ENCODE measurements at regions not wholly inside any gene's neighbourhood (a gene's known extent, or its start where the extent isn't known, plus 50 kb on each side); places are given as distances from the start of the nearest gene placed in this dataset.

DNA sequence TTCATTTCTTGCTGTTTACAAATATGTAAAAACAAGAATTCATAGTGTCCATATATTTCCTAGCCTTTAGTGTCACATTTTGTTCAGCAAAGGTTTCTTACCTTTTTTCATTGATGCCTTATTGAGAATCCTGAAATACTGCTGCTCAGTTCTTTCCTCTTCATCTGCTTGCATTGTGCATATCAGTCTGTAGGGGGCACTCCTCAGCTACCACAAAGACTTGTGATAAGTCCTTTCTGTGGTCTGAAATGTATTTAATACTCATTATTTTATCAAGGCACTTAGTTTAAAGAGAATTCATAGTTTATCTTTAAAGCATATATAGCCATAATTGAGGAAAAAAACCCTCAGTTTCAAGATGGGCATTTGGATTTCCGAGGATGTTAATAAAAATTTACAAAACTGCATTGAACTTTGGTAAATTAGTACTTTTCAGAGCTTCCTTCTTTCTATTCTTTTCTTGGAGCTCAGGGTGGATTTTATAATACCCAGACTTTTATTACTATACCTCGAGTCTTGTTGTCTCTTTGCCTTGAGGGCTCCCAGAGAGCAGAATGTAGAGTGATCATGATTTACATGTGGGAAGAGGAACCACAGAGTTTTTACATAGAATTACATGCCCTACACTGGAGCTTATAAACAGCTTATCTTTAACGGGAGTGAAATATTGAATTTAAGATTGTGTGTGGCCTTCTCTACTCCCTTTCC lies 570.1 kb downstream of the PLCL1 start:
- Histone ChIP-seq H3K9me3 (ENCODE audit: control insufficient read depth, insufficient read depth, low read length) (no peaks in the 10 kb centered on the region), H3K27me3 (ENCODE audit: control insufficient read depth, insufficient read depth, low read length) (no peaks in the 10 kb centered on the region), H3K4me1 (ENCODE audit: control insufficient read depth, insufficient read depth, low read length) (no peaks in the 10 kb centered on the region), H3K36me3 (ENCODE audit: control insufficient read depth, insufficient read depth, low read length) (no peaks in the 10 kb centered on the region), H3K4me3 (ENCODE audit: low read depth, low read length) (no peak overlapping the region), H3K27ac (ENCODE audit: low read depth, low read length) (no peak overlapping the region)
- peak in 5 of 6 donors; percentile 46 to 92 (median 63) for DNase-seq (ENCODE audit: low read depth in 4 of 6, low spot score in 6 of 6)
- no CpG with 5 or more reads among the region's 3 CpGs for WGBS (ENCODE audit: insufficient coverage)

DNA sequence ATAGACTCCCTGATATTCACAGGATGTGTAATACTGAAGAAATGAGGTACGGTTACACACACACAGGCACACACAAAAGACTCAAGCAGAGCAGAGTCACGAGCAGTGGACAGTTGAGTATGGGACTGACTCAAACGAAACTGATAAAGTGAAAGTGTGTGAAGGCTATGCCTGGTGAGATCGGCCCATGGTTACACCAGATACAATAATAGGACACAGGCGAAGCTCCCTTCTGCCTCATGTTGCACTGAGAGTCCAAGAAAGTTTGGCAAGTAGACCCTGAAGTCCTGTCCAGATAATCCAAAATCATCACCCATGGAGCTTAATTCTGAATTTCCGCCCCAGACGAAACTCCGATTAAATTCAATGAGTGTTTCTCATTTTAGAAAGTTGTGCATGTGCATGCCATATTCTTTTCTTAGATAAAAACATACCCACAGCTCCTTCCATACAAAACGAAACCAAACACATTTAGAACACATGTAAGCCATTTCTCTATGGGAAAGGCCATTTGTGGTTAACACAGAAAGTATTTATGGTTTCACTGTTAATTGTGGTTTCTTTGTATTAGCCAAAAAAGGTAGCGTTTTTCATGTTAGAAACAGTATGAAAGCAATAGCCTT lies 567.6 kb downstream of the PLCL1 start:
- DNase-seq (ENCODE audit: low read depth in 4 of 6, low spot score in 6 of 6), result peak in 1 of 6 donors; percentile 65

DNA sequence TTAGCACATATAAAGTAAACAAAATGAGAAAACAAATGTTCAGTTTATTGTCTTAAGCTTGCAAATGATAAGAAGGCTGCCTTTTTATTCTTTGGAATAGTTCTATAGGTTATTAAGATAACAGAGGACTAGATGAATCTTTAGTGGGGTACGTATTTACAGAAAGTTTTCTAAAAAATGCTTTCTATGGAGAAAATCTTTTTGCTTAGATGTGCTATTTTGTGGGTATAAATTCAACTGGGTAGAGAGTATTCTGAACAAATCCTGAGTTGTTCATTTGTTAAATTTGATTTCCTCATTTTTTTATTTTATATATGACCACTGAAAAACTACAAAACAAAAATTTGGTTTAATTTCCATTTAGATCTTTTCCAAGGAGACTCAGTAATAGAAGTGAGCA lies 566.9 kb downstream of the PLCL1 start:
- H3K4me3 ChIP-seq (ENCODE audit: low read depth, low read length), result no peak overlapping the region
- H3K36me3 ChIP-seq (ENCODE audit: control insufficient read depth, insufficient read depth, low read length), result no peaks in the 10 kb centered on the region
- H3K27ac ChIP-seq (ENCODE audit: low read depth, low read length), result no peak overlapping the region
- WGBS (ENCODE audit: insufficient coverage), result no CpG with 5 or more reads among the region's 1 CpG
- no peaks in the 10 kb centered on the region for H3K4me1 ChIP-seq (ENCODE audit: control insufficient read depth, insufficient read depth, low read length)
- H3K9me3 ChIP-seq (ENCODE audit: control insufficient read depth, insufficient read depth, low read length), result no peaks in the 10 kb centered on the region
- DNase-seq (ENCODE audit: low read depth in 4 of 6, low spot score in 6 of 6), result no peak
- no peaks in the 10 kb centered on the region for H3K27me3 ChIP-seq (ENCODE audit: control insufficient read depth, insufficient read depth, low read length)

More for the DNA sequence above, 567.6 kb downstream of the PLCL1 start:
- Histone ChIP-seq H3K27me3 (ENCODE audit: control insufficient read depth, insufficient read depth, low read length) (no peaks in the 10 kb centered on the region), H3K36me3 (ENCODE audit: control insufficient read depth, insufficient read depth, low read length) (no peaks in the 10 kb centered on the region), H3K9me3 (ENCODE audit: control insufficient read depth, insufficient read depth, low read length) (no peaks in the 10 kb centered on the region), H3K4me3 (ENCODE audit: low read depth, low read length) (no peak overlapping the region), H3K4me1 (ENCODE audit: control insufficient read depth, insufficient read depth, low read length) (no peaks in the 10 kb centered on the region), H3K27ac (ENCODE audit: low read depth, low read length) (no peak overlapping the region)
- 82% methylated on average over 3 of the region's 10 CpGs for WGBS (ENCODE audit: insufficient coverage)

DNA sequence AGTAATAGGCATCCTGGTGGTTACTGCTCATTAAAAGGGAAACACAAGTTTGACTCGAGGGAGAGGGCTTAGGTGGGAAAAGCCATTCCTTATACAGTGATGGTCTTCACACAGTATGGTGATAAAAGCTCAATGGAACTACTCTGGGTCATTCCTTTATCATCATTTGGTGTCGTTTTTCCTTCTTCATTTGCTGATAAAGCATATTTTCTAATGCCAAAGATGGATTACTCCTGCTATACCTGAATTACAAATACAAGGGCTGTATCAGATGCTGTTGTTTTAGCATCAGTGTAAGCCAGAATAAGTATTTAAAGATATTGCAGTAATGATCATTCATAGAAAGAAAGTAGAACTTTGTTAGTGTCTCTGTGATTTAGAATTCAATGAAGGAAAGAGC lies 563.7 kb downstream of the PLCL1 start:
- H3K4me3 ChIP-seq (ENCODE audit: low read depth, low read length), result no peak overlapping the region
- no CpG with 5 or more reads among the region's 2 CpGs for WGBS (ENCODE audit: insufficient coverage)
- no peaks in the 10 kb centered on the region for H3K27me3 ChIP-seq (ENCODE audit: control insufficient read depth, insufficient read depth, low read length)

DNA sequence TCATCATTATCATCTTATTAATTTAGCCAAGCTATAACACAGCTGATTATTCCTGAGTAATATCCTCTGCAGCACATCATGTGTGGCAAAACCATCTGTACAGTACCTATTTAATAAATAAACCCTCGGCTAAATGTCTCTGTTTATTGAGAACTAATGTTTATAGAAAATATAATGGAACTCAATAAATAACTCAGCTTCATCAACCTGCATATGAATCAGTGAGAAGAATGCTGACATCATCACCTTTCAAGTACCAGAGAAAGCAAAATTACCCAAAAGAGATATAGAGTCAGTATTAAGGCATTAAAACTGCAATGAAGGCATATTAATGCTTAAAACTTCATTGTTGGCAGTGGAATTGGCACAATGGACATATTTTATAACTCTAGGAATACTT lies 558.3 kb downstream of the PLCL1 start:
- Histone ChIP-seq H3K4me3 (ENCODE audit: low read depth, low read length) (no peak overlapping the region), H3K27ac (ENCODE audit: low read depth, low read length) (no peak overlapping the region), H3K36me3 (ENCODE audit: control insufficient read depth, insufficient read depth, low read length) (no peaks in the 10 kb centered on the region), H3K27me3 (ENCODE audit: control insufficient read depth, insufficient read depth, low read length) (no peaks in the 10 kb centered on the region), H3K9me3 (ENCODE audit: control insufficient read depth, insufficient read depth, low read length) (no peaks in the 10 kb centered on the region), H3K4me1 (ENCODE audit: control insufficient read depth, insufficient read depth, low read length) (no peaks in the 10 kb centered on the region)
- peak in 1 of 6 donors; percentile 71 for DNase-seq (ENCODE audit: low read depth in 4 of 6, low spot score in 6 of 6)
- no CpG with 5 or more reads among the region's 1 CpG for WGBS (ENCODE audit: insufficient coverage)

More for the DNA sequence above, 563.7 kb downstream of the PLCL1 start:
- Histone ChIP-seq H3K4me1 (ENCODE audit: control insufficient read depth, insufficient read depth, low read length) (no peaks in the 10 kb centered on the region), H3K36me3 (ENCODE audit: control insufficient read depth, insufficient read depth, low read length) (no peaks in the 10 kb centered on the region), H3K27ac (ENCODE audit: low read depth, low read length) (no peak overlapping the region), H3K9me3 (ENCODE audit: control insufficient read depth, insufficient read depth, low read length) (no peaks in the 10 kb centered on the region)
- no peak for DNase-seq (ENCODE audit: low read depth in 4 of 6, low spot score in 6 of 6)

DNA sequence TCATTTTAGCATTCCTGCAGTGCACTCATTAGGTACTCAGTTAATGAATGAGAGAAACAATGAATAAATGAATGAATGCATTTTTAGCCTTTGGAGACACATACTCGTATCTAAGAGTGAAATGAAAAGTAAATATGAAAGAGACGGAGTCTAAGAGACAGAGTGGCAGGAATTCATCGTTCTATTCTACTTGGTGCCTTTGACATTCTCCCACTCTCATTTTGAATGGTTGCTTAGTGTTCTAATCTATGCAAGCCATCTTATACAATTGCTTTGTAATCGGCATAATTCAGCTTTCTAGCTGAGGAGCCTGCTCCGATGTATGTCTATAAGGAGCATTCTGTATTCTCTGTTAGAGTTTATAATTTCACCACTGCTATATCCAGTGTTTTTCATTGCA lies 554.9 kb downstream of the PLCL1 start:
- WGBS (ENCODE audit: insufficient coverage), result no CpG with 5 or more reads among the region's 5 CpGs
- H3K36me3 ChIP-seq (ENCODE audit: control insufficient read depth, insufficient read depth, low read length), result no peaks in the 10 kb centered on the region
- no peak for DNase-seq (ENCODE audit: low read depth in 4 of 6, low spot score in 6 of 6)

DNA sequence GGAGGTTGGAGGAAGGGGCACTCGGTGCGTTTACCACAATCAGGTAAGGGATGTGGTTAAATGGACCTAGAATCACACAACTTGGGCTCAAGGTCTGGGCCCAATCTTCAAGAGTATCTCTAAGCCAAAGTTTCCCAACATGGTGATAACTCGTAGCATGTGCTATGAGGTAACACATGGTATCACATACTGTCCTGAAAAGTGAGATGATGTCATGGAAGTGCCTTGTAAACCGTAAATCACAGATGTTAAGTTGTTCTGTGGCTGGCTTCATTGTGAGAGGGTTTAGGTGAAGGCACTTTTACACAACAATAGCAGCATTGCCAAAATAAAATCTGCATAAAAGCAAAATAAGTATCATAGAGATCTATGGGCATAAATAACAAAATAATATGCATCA lies 551.8 kb downstream of the PLCL1 start:
- Histone ChIP-seq H3K36me3 (ENCODE audit: control insufficient read depth, insufficient read depth, low read length) (no peaks in the 10 kb centered on the region), H3K27ac (ENCODE audit: low read depth, low read length) (no peak overlapping the region), H3K4me3 (ENCODE audit: low read depth, low read length) (no peak overlapping the region), H3K4me1 (ENCODE audit: control insufficient read depth, insufficient read depth, low read length) (no peaks in the 10 kb centered on the region), H3K27me3 (ENCODE audit: control insufficient read depth, insufficient read depth, low read length) (no peaks in the 10 kb centered on the region), H3K9me3 (ENCODE audit: control insufficient read depth, insufficient read depth, low read length) (no peaks in the 10 kb centered on the region)
- DNase-seq (ENCODE audit: low read depth in 4 of 6, low spot score in 6 of 6), result no peak
- WGBS (ENCODE audit: insufficient coverage), result no CpG with 5 or more reads among the region's 4 CpGs

More for the DNA sequence above, 554.9 kb downstream of the PLCL1 start:
- H3K27me3 ChIP-seq (ENCODE audit: control insufficient read depth, insufficient read depth, low read length), result no peaks in the 10 kb centered on the region
- H3K9me3 ChIP-seq (ENCODE audit: control insufficient read depth, insufficient read depth, low read length), result no peaks in the 10 kb centered on the region
- no peaks in the 10 kb centered on the region for H3K4me1 ChIP-seq (ENCODE audit: control insufficient read depth, insufficient read depth, low read length)
- no peak overlapping the region for H3K27ac ChIP-seq (ENCODE audit: low read depth, low read length)
- H3K4me3 ChIP-seq (ENCODE audit: low read depth, low read length), result no peak overlapping the region

DNA sequence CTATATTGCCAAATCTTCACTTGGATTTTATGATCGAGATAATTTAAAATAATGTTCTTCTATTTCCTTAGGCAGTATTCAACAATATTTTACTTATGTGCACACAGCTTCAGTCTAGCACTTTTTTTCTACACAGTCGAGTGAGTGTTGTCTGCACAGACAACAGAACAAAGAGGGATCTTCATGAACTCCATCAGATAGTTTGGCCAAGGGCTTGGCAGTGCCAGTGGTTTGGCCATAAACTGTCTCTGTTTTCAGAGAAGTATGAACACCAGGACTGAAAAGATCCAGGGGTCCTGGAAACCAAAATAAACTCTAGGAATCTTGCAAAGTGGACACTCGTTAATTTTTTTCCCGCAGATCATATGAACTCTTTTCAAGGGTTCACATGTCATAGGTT lies 547.3 kb downstream of the PLCL1 start:
- no peaks in the 10 kb centered on the region for H3K4me1 ChIP-seq (ENCODE audit: control insufficient read depth, insufficient read depth, low read length)
- no peaks in the 10 kb centered on the region for H3K9me3 ChIP-seq (ENCODE audit: control insufficient read depth, insufficient read depth, low read length)
- no peak for DNase-seq (ENCODE audit: low read depth in 4 of 6, low spot score in 6 of 6)
- H3K27ac ChIP-seq (ENCODE audit: low read depth, low read length), result no peak overlapping the region
- no peaks in the 10 kb centered on the region for H3K27me3 ChIP-seq (ENCODE audit: control insufficient read depth, insufficient read depth, low read length)
- 25% methylated on average over 1 of the region's 4 CpGs for WGBS (ENCODE audit: insufficient coverage)
- H3K36me3 ChIP-seq (ENCODE audit: control insufficient read depth, insufficient read depth, low read length), result no peaks in the 10 kb centered on the region
- no peak overlapping the region for H3K4me3 ChIP-seq (ENCODE audit: low read depth, low read length)

DNA sequence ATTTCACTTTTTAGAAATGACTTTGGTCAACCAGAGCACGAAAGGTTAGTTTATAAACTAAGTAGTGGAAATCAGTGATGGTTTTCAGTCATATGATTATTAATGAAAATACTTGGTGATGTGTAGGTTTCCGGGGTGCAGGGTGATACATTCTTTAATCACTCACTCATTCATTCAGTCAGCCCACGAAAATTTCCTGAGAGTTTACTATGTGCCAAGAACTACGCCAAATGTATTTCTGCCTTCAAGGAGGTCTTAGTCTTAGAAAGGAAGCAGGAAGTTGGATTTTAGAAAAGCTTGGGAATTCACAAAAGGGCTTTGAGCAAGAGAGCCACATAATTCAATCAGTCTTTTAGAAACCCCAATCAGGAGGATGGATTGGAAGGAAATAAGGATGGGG lies 543.6 kb downstream of the PLCL1 start:
- no peaks in the 10 kb centered on the region for H3K9me3 ChIP-seq (ENCODE audit: control insufficient read depth, insufficient read depth, low read length)
- DNase-seq (ENCODE audit: low read depth in 4 of 6, low spot score in 6 of 6), result no peak

DNA sequence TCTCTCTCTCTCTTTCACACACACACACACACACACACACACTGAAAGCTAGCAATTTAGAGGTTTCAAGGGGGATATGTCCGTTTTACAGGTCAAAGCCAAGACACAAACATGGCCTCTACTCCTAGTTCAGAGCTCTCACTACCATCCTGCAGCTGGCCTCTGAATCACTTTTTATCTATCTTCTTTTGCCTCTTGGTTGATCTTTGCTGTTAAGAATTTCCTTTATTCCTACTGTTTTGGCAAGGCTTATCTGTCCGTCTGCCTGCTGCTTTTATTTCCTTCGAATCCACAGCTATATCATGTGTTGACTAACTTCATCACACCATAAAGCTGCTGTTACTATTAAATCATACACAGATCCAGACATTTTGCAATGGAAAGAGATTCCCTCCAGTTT lies 543.0 kb downstream of the PLCL1 start:
- 79% methylated on average over 2 of the region's 3 CpGs for WGBS (ENCODE audit: insufficient coverage)
- Histone ChIP-seq H3K9me3 (ENCODE audit: control insufficient read depth, insufficient read depth, low read length) (no peaks in the 10 kb centered on the region), H3K4me1 (ENCODE audit: control insufficient read depth, insufficient read depth, low read length) (no peaks in the 10 kb centered on the region), H3K36me3 (ENCODE audit: control insufficient read depth, insufficient read depth, low read length) (no peaks in the 10 kb centered on the region), H3K27me3 (ENCODE audit: control insufficient read depth, insufficient read depth, low read length) (no peaks in the 10 kb centered on the region), H3K4me3 (ENCODE audit: low read depth, low read length) (no peak overlapping the region), H3K27ac (ENCODE audit: low read depth, low read length) (no peak overlapping the region)
- DNase-seq (ENCODE audit: low read depth in 4 of 6, low spot score in 6 of 6), result no peak

More for the DNA sequence above, 543.6 kb downstream of the PLCL1 start:
- H3K4me3 ChIP-seq (ENCODE audit: low read depth, low read length), result no peak overlapping the region
- no peaks in the 10 kb centered on the region for H3K4me1 ChIP-seq (ENCODE audit: control insufficient read depth, insufficient read depth, low read length)
- no CpG with 5 or more reads among the region's 4 CpGs for WGBS (ENCODE audit: insufficient coverage)
- no peak overlapping the region for H3K27ac ChIP-seq (ENCODE audit: low read depth, low read length)
- H3K36me3 ChIP-seq (ENCODE audit: control insufficient read depth, insufficient read depth, low read length), result no peaks in the 10 kb centered on the region
- no peaks in the 10 kb centered on the region for H3K27me3 ChIP-seq (ENCODE audit: control insufficient read depth, insufficient read depth, low read length)

Data from spinal cord (tissue), 9 donors.